Kasumi-1 (cell line): ENCODE measurements at regions not wholly inside any gene's neighbourhood (a gene's known extent, or its start where the extent isn't known, plus 50 kb on each side); places are given as distances from the start of the nearest gene placed in this dataset.

ENCODE experiments used
- DNase-seq, 2 experiments: peaks; one replicate each; lab custom pipeline; 2025; lab: John Stamatoyannopoulos, UW

DNA sequence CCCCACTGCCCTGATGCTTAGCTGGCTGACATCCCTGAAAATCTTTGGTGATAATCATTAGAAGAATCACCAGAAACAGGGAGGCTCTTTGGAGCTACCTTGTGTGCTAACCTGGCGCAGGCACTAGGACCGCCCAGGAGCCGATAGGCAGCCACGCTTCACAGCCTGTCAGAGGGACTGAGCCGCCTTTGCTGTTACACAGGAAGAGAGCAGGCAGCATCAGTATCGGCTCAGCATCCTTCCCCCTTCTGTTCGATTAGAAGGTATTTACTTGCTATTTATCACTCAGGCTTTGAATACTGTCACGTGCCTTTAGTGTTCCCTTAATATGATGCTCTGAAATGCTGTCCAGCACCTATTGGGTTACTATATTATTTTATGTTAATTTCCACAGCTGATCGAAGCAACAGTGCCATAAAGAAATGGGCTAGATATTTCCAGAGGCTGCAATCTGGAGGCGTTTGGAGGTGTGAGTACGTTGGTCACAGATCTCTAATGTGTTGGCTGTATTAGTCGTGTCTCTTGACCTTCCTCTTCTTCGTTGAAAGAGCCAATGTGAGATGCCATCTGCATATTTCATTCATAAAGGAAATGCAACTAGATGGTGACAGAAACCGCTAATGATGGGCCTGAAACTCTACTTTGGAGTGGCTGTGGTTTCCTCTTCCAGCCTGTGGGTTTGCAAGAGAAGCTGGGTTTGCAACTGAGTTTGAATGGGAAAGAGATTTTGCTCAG, 110.4 kb upstream of the RAB27B start:
- DNase-seq = peak; percentile 83 to 84

DNA sequence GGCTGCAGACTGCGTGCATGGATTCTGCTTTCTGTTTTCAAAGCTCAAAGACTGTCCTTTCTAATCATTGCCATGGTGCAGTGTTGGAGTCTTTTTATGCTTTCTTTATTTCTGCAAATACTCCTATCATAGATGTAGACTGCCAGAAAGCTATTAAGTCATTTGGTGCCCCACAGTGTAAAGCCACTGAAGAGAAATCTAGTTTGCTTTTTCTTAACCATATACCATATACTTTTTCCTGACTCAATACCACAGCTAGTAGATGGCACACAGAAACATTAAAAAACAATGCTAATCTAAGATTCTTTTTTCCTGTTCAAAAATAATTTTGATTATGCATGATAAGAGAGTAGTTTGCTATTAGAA, 109.9 kb upstream of the RAB27B start:
- DNase-seq = no peak

DNA sequence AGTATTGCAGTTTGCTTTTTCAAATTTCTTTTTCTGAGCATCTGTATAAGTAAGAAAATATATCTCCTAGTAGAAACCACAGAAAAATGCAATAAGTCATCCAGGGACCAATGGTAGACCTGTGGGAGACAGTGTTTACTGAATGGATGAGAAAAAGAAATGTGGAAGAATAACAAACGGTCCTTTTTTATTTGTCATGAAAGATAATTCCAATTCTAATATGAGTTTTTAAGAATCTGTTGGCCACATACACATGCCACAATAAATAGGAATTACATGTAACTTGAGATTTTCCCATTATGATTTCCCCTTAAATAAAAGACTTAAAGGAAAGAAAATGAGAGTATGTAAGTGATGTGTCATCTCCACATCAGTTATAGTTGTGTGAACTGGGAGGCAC, 107.7 kb upstream of the RAB27B start:
- DNase-seq = no peak

- no peak for DNase-seq
Measured at GRCh38 chr18:54726143-54726542, 102.1 kb upstream of the RAB27B start.

DNA sequence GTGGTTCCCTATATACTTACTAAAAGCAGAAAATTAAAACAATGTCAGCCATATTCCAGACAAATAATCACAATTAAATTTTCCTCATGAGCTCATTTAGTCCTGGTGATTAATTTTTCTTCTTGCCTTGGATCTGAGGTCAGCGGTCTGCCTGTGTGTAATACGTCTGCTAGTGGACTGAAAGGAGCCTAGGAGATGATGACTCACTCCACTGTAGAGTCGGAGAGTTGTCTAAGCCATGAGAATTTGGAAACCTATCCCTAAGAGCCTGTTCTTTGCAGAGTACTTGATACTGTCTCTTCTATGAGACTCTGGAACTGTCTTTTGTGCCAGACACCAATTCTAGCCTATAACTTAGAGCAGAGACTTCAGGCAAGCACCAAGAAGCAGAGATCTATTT, 94.2 kb upstream of the RAB27B start:
- DNase-seq = no peak

- DNase-seq = no peak
Measured at GRCh38 chr18:54736981-54737380, 91.3 kb upstream of the RAB27B start.

GRCh38 chr18:54737986-54738385, 90.3 kb upstream of the RAB27B start:
- DNase-seq = no peak

- no peak for DNase-seq
Measured at GRCh38 chr18:54739476-54739875, 88.8 kb upstream of the RAB27B start.

- DNase-seq = no peak
Measured at GRCh38 chr18:54740136-54740846, 88.0 kb upstream of the RAB27B start.

GRCh38 chr18:54742120-54742519, 86.2 kb upstream of the RAB27B start:
- no peak for DNase-seq

GRCh38 chr18:54742659-54743604, 85.3 kb upstream of the RAB27B start:
- no peak for DNase-seq

GRCh38 chr18:54743605-54743995, 84.7 kb upstream of the RAB27B start:
- no peak for DNase-seq

DNA sequence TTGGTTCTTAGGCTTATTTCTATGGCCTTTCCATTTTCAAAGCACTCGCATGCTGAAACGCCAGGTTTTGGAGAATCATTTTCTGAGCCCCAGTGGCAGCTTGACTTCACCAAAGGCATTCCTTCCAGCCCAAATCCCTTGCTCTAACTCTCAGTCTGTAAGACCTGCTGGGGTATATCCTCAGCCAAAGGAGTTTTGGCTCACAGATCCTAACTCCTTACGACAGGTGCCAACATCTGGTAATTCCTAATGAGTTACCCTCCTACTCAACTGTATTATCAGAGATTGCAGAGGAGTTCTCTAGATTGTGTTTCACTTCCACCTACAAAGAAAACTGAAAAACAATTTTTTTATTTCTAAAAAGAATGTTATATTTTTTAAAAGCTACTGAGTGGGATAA, 79.0 kb upstream of the RAB27B start:
- no peak for DNase-seq

DNA sequence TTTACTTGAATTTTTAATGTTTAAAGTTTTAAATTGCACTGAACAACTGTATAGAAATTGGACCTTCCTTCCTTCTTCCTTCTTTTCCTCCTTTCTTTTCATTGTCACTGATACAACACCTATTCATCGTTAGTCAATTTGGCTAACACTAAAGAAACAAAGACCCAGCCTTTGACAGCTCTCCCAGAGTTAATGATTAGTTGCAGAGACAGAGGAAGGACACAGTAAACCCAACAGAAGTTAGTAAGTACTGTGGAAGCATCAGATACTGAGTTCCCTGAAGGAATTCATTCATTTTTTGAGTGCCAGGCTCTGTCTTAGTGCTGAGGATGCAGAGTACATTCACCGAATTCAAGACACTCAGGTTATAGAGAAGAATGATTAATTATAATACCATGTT, 77.9 kb upstream of the RAB27B start:
- no peak for DNase-seq

- no peak for DNase-seq
Measured at GRCh38 chr18:54752185-54752584, 76.1 kb upstream of the RAB27B start.

- no peak for DNase-seq
Measured at GRCh38 chr18:54755456-54755855, 72.8 kb upstream of the RAB27B start.

GRCh38 chr18:54762386-54762785, 65.9 kb upstream of the RAB27B start:
- peak; percentile 34 to 42 for DNase-seq

- no peak for DNase-seq
Measured at GRCh38 chr18:54764786-54765185, 63.5 kb upstream of the RAB27B start.

GRCh38 chr18:54765636-54766375, 62.5 kb upstream of the RAB27B start:
- no peak for DNase-seq

- no peak for DNase-seq
Measured at GRCh38 chr18:54766634-54767033, 61.6 kb upstream of the RAB27B start.

- DNase-seq = no peak
Measured at GRCh38 chr18:54767098-54767497, 61.2 kb upstream of the RAB27B start.
